ENCODE measurements at regions not wholly inside any gene's neighbourhood (a gene's known extent, or its start where the extent isn't known, plus 50 kb on each side); places are given as distances from the start of the nearest gene placed in this dataset.

- Histone ChIP-seq H3K27ac (ENCODE audit: low read depth, low read length) (no peak overlapping the region), H4K20me1 (ENCODE audit: insufficient read depth) (no peaks in the 10 kb centered on the region), H3K4me2 (ENCODE audit: low read length) (no peak overlapping the region), H2AFZ (ENCODE audit: low read depth, low read length, poor library complexity, severe bottlenecking) (no peak overlapping the region), H3K9ac (ENCODE audit: low read length) (no peak overlapping the region), H3K27me3 (ENCODE audit: insufficient read depth, low read length) (no peaks in the 10 kb centered on the region), H3K9me2 (ENCODE audit: insufficient read depth) (no peaks in the 10 kb centered on the region), H3K9me3 (ENCODE audit: control insufficient read depth in 1 of 2, insufficient read depth in 1 of 2, low read depth in 1 of 2, low read length in 2 of 2) (peaks cover 4 to 16% of the 10 kb centered on the region in 2 experiments; a peak in 3 of 4 replicates), H3K4me3 (replicated peaks in 1 of 2; ENCODE audit: low read depth in 1 of 2, low read length in 2 of 2) (no peak overlapping the region), H3K79me2 (ENCODE audit: insufficient read depth, low read length) (no peaks in the 10 kb centered on the region), H3K4me1 (ENCODE audit: control insufficient read depth in 1 of 2, insufficient read depth in 2 of 2, low read length in 2 of 2) (no peaks in the 10 kb centered on the region), H3K36me3 (ENCODE audit: control insufficient read depth in 1 of 2, insufficient read depth in 2 of 2, low read length in 2 of 2) (no peaks in the 10 kb centered on the region)
- TF ChIP-seq ZNF274 (IDR thresholded peaks at IDR 0.05; ENCODE audit: low read depth, low read length) (no peak), ZFX (IDR thresholded peaks at IDR 0.05) (no peak), EZH2 (IDR thresholded peaks at IDR 0.05) (no peak), REST (IDR thresholded peaks at IDR 0.05; ENCODE audit: low read depth) (no peak), JUND (IDR thresholded peaks at IDR 0.05) (no peak), SIN3A (IDR thresholded peaks at IDR 0.05; ENCODE audit: low read depth) (no peak), FOSL1 (IDR thresholded peaks at IDR 0.05; ENCODE audit: low read depth) (no peak), MAX (IDR thresholded peaks at IDR 0.05) (no peak), TCF7L2 (IDR thresholded peaks at IDR 0.05; ENCODE audit: borderline replicate concordance, extremely low read depth, insufficient read depth, insufficient read length) (no peak), CTCF (IDR thresholded peaks at IDR 0.05 in 2 of 3, conservative IDR thresholded peaks at IDR 0.05 in 1 of 3; ENCODE audit: borderline replicate concordance in 1 of 3, insufficient read depth in 1 of 3, low read depth in 2 of 3, low read length in 2 of 3) (no peak), SRF (IDR thresholded peaks at IDR 0.05; ENCODE audit: low read depth) (no peak), POLR2A (IDR thresholded peaks at IDR 0.05; ENCODE audit: borderline replicate concordance, extremely low read depth, insufficient read depth, insufficient read length) (no peak), EGR1 (IDR thresholded peaks at IDR 0.05; ENCODE audit: low read depth) (no peak), RAD21 (IDR thresholded peaks at IDR 0.05; ENCODE audit: low read depth) (no peak), CEBPB (IDR thresholded peaks at IDR 0.05; ENCODE audit: low read depth) (no peak), EZH2phosphoT487 (IDR thresholded peaks at IDR 0.05; ENCODE audit: borderline replicate concordance) (no peak), ELF1 (IDR thresholded peaks at IDR 0.05; ENCODE audit: borderline replicate concordance, low read depth) (no peak), POLR2AphosphoS5 (IDR thresholded peaks at IDR 0.05; ENCODE audit: low read depth, low read length) (no peak)
- TF ChIP-seq, protein P1, sequence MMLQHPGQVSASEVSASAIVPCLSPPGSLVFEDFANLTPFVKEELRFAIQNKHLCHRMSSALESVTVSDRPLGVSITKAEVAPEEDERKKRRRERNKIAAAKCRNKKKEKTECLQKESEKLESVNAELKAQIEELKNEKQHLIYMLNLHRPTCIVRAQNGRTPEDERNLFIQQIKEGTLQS (IDR thresholded peaks at IDR 0.05): no peak
- TF ChIP-seq, protein P2, sequence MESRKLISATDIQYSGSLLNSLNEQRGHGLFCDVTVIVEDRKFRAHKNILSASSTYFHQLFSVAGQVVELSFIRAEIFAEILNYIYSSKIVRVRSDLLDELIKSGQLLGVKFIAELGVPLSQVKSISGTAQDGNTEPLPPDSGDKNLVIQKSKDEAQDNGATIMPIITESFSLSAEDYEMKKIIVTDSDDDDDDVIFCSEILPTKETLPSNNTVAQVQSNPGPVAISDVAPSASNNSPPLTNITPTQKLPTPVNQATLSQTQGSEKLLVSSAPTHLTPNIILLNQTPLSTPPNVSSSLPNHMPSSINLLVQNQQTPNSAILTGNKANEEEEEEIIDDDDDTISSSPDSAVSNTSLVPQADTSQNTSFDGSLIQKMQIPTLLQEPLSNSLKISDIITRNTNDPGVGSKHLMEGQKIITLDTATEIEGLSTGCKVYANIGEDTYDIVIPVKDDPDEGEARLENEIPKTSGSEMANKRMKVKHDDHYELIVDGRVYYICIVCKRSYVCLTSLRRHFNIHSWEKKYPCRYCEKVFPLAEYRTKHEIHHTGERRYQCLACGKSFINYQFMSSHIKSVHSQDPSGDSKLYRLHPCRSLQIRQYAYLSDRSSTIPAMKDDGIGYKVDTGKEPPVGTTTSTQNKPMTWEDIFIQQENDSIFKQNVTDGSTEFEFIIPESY (IDR thresholded peaks at IDR 0.05; ENCODE audit: extremely low read depth, insufficient replicate concordance, low read length): no peak
- CTCF ChIA-PET: no interaction called here
- no TSS peak for BruUV-seq (replicated peaks)
- intact Hi-C loops (cut with micrococcal nuclease): no loop called here
- DNase-seq (ENCODE audit: low read depth, low spot score): no peak
- RAD21 ChIA-PET (ENCODE audit: low non-redundant PET in 1 of 2, low total read pairs in 2 of 2, uncharacterized antibody in 2 of 2, unreplicated experiment in 2 of 2): no interaction called here
- no peak for ATAC-seq
- POLR2A ChIA-PET: no interaction called here
These were observed 136.4 kb downstream of the CDC14C start for GRCh38 chr7:49060743-49061142.
